Stimulated activated CD4-positive, alpha-beta T cell treated with anti-CD3 and anti-CD28 coated beads, Interleukin-12 subunit alpha, Interleukin-12 subunit beta, amount 100 ng/mL, for 48 hours (primary cell): ENCODE measurements at regions not wholly inside any gene's neighbourhood (a gene's known extent, or its start where the extent isn't known, plus 50 kb on each side); places are given as distances from the start of the nearest gene placed in this dataset.
"Not testable (repeated sequence)": the region's sequence is repeated elsewhere in the genome, so short reads cannot be mapped to it uniquely, and the experiment has no call there.

Source experiments
- DNase-seq, 3 donors: peaks; one replicate each; pipeline ENCODE4 v3.0.0-alpha.2; 2020; ENCODE audit warnings: low read depth in 2 of 3, low spot score in 1 of 3

- no peak for DNase-seq
Measured at GRCh38 chr6:11891547-11891946, 112.9 kb upstream of the ADTRP start.

- DNase-seq: no peak
Measured at GRCh38 chr6:11890849-11891248, 112.2 kb upstream of the ADTRP start.

DNA sequence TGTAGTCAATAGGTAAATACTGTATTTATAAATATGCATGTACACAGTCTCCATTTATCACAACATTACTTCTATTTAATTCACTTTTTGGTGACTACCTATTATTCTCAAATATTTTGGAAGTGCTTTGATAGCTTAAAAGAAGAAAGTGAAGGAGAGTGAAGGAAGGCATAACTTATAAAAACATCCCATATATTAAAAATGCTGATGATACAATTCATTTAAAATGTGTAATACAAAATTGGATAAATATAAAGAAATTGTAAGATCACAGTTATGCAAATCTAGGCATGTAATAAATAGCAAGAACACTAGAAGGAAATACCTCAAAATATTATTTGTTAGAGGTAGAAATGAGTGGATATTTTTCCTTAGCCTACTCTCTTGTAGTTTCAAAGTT, 111.6 kb upstream of the ADTRP start:
- no peak for DNase-seq

DNA sequence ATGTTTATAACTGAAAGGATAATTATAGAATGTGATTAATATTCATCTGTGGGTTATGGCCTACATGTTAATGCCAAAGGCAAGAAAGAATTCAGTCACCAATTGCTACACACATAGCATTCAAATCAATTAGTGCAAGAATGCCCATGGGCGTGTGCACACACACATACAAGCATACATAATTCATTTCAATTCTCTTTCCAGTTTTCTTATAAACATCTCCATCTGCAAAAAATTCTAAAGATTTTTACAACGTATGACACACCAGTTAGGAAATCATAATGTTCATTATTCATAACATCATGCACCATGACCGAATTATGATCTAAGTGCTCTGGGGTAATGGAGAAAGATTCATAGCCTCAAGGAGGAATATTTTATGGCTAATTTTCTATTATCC, 111.0 kb upstream of the ADTRP start:
- no peak for DNase-seq

GRCh38 chr6:11888727-11889126, 110.1 kb upstream of the ADTRP start:
- no peak for DNase-seq

- DNase-seq: no peak
Measured at GRCh38 chr6:11885159-11885558, 106.6 kb upstream of the ADTRP start.

- not testable (repeated sequence) for DNase-seq
Measured at GRCh38 chr6:11883471-11883870, 104.9 kb upstream of the ADTRP start.

GRCh38 chr6:11880156-11880555, 101.6 kb upstream of the ADTRP start:
- DNase-seq: not testable (repeated sequence)

GRCh38 chr6:11878735-11879134, 100.1 kb upstream of the ADTRP start:
- DNase-seq: no peak

DNA sequence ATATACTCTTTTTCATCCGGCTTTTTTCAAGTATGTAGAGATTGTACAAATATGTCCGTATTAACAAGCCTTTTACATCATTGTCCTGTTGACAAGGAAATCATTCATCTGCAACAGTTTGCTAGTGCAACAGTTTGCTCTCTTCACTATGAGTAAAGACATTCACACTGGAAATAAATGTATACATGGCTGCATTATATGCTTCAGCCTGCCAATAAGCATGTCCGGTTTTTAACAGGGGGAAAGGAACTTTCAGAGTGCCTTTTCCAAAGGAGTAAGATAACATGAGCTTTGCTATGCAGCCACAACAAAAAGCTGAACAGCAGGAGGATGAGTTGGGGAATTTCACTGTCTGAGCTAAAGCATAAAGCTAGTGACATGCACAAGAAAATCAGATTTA, 99.4 kb upstream of the ADTRP start:
- no peak for DNase-seq

- no peak for DNase-seq
Measured at GRCh38 chr6:11876934-11877433, 98.4 kb upstream of the ADTRP start.

DNA sequence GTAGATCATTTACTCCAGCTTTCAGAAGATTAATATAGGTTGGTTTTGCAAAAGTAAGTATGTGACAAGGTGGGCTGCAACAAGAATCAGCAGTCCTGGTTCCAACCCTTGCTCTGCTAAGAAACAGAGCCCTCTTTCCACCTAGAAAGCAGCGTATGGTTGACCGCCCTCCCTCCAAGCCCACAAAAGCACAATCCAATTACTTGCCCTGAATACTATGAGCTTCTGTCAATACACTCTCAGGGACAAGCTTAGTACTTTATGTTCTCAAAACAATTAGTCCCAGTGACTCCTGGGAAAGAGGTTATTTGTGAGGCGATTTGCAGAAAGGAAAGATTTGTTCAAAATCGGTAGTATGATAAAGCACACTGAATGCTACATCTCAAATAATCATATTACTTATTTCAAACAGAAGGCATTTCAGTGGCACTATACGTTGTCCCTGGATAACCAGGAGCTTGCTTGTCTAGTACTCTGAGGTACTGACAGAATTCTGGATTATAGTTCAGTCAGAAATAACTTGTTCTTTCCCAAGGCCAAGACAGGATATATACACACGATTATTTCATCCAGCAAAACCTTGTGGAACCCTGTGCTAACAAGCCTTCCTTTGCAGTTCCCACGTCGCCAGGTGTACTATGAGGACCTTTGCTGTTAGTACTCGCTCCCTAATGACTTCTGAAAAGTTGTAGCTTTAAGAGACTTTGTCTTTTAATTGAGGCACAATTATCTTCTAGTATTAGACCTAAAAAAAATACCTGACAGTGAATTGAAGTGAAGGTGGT, 96.9 kb upstream of the ADTRP start:
- no peak for DNase-seq

GRCh38 chr6:11869672-11870340, 91.2 kb upstream of the ADTRP start:
- no peak for DNase-seq

DNA sequence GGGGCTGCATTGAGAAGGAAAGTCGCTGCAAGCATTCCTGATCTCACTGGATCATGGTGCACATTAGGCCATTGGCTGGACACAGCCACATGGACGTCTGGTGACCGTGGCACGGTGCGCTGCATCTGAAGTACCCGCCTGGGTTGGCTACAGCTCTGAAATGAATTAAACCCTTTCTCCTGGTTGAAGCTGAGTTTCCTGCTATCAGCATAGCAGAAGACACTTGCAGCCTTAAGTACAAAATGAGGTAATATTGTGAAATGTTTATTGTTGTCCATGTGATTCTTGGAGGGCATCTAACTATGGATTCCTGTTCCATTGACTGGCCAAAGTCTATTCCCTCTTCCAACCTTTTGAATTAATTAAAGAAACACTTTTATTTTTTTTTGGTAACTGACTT, 89.8 kb upstream of the ADTRP start:
- DNase-seq: no peak

GRCh38 chr6:11865680-11866300, 87.2 kb upstream of the ADTRP start:
- no peak for DNase-seq

DNA sequence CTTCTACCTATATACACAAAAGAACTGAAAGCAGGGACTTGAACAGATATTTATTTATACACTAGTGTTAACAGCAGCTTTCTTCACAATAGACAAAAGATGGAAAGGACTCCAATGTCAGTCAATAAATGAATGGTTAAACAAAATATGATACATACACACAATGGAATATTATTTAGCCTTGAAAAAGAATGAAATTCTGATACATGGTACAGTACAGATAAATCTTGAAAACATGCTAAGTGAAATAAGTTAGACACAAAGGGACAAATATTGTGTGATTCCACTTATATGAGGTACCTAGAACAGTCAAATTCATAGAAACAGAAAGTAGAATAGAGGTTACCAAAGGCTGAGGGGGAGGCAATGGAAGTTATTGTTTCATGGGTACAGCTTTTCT, 79.8 kb upstream of the ADTRP start:
- DNase-seq: no peak

- DNase-seq: no peak
Measured at GRCh38 chr6:11855743-11856142, 77.1 kb upstream of the ADTRP start.

- peak in 1 of 3 donors; percentile 5 for DNase-seq
Measured at GRCh38 chr6:11854408-11855165, 76.0 kb upstream of the ADTRP start.

DNA sequence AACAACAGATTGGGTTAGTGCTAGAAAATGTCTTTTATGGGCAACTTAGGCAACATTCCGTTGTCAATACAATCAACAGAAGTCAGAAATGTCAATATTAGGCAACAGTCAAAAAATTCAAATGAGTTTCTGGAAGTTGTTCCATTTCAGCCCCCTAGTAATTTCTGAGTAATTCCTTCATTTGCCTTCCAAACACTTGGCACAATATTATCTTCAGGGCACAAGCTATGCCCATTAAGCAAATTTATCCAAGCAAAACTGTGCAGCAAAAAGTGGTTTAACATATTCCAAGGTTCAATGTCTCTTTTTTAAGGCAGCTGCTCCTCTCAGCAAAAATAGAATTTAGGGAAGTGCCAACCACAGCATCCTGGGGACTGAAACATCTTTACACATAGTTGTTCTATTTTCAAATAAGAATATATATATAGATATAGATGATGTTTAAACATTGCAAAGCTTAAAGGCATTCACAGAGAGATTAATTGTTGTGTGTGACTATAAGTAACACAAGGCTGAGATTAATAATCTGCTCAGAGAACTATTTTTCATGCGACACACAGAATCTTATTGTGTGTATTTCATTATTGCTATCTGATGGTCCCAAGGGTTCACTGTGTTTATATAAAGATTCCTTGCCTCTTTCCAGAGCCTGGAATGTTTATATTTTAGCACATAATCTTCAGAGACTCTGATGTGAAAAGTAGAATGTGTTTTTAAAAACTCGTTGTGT, 75.2 kb upstream of the ADTRP start:
- no peak for DNase-seq

- DNase-seq: no peak
Measured at GRCh38 chr6:11852061-11852651, 73.6 kb upstream of the ADTRP start.
